ENCODE measurements at regions not wholly inside any gene's neighbourhood (a gene's known extent, or its start where the extent isn't known, plus 50 kb on each side); places are given as distances from the start of the nearest gene placed in this dataset.
A peak's percentile ranks its signal among the peaks of the same experiment; 100 is the strongest.

DNA sequence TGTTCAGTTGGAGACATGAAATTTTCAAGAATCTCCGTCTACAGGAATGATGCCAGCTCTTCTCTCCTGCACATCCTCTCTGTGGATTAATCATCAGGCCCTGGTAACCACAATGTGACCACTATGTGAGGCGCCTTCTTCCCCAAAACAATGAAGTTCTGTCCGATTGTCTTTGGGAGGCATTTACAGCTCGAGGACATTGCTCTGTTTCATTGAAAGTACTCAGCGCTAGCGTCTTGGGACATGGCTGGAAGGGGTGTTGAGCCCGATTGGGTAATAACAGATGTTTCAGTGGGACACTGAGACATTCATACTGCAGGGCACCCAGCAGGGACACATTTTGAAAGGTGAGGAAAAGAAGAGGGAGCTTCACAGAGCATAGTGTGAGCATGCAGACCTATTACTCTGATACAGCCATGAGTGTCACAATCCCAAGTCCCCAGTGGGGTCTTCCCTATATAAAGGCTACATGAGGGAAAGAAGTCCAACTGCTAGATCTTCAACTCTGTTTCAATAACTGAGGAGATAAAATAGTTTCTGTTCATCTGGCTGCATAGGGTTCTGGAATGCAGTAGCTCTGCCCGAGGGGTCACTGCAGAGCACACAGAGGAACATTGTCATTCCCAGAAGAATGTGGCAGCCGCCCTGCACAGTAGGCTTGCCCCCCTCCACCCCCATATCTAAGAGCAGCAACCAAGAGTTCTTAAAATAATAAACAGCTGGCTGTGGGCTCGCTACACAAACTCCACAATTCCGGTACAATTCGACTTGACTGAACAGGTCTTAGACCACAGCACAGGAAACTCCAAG, 237.3 kb downstream of the OSR1 start:
- H3K4me2 ChIP-seq (ENCODE audit: control insufficient read depth, extremely low read depth, insufficient read depth, low read depth, low read length) = peak overlapping the region; percentile 47
- no peak overlapping the region for H3K9ac ChIP-seq (ENCODE audit: control insufficient read depth, extremely low read depth, insufficient read depth, low read length)
- no peaks in the 10 kb centered on the region for H3K27me3 ChIP-seq (ENCODE audit: control insufficient read depth, extremely low read depth, insufficient read depth, low read length)
- H3K36me3 ChIP-seq (ENCODE audit: control insufficient read depth in 2 of 2, extremely low read depth in 1 of 2, insufficient read depth in 2 of 2, low read length in 2 of 2) = no peaks in the 10 kb centered on the region
- H3K9me3 ChIP-seq (ENCODE audit: control insufficient read depth, low read depth, low read length) = no peaks in the 10 kb centered on the region
- no peaks in the 10 kb centered on the region for H3K79me2 ChIP-seq (ENCODE audit: control insufficient read depth, insufficient read depth, low read length)
- H4K20me1 ChIP-seq (ENCODE audit: control insufficient read depth, extremely low read depth, insufficient read depth, low read length) = no peaks in the 10 kb centered on the region
- DNase-seq (ENCODE audit: low read depth, low spot score) = peak; percentile 81
- no peak overlapping the region for H3K27ac ChIP-seq (ENCODE audit: control insufficient read depth, insufficient read depth, low read length)
- TF ChIP-seq EZH2 (IDR thresholded peaks at IDR 0.05; ENCODE audit: low read length) = no peak
- TF ChIP-seq, protein P1, sequence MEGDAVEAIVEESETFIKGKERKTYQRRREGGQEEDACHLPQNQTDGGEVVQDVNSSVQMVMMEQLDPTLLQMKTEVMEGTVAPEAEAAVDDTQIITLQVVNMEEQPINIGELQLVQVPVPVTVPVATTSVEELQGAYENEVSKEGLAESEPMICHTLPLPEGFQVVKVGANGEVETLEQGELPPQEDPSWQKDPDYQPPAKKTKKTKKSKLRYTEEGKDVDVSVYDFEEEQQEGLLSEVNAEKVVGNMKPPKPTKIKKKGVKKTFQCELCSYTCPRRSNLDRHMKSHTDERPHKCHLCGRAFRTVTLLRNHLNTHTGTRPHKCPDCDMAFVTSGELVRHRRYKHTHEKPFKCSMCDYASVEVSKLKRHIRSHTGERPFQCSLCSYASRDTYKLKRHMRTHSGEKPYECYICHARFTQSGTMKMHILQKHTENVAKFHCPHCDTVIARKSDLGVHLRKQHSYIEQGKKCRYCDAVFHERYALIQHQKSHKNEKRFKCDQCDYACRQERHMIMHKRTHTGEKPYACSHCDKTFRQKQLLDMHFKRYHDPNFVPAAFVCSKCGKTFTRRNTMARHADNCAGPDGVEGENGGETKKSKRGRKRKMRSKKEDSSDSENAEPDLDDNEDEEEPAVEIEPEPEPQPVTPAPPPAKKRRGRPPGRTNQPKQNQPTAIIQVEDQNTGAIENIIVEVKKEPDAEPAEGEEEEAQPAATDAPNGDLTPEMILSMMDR (optimal IDR thresholded peaks at IDR 0.05 in 1 of 3, IDR thresholded peaks at IDR 0.05 in 1 of 3, conservative IDR thresholded peaks at IDR 0.05 in 1 of 3; ENCODE audit: extremely low read depth in 1 of 3, insufficient read depth in 2 of 3, low read length in 3 of 3) = no peak
- no peak overlapping the region for H2AFZ ChIP-seq (ENCODE audit: control insufficient read depth, low read length)
- no peaks in the 10 kb centered on the region for H3K9me1 ChIP-seq (ENCODE audit: control insufficient read depth, extremely low read depth, insufficient read depth, low read length)
- FAIRE-seq = peak; percentile 99
- dilution Hi-C loops (cut with MboI; ENCODE audit: extremely low pct_ligation_motif_present, low sequenced_read_pairs) = no loop called here
- no peak overlapping the region for H3K4me3 ChIP-seq (ENCODE audit: control insufficient read depth in 2 of 3, extremely low read depth in 1 of 3, insufficient read depth in 2 of 3, low read depth in 1 of 3, low read length in 3 of 3)
- peaks cover 45% of the 10 kb centered on the region for H3K4me1 ChIP-seq (ENCODE audit: control insufficient read depth, extremely low read depth, insufficient read depth, low read length)

GRCh38 chr2:19120181-19120580, 238.2 kb downstream of the OSR1 start:
- no peaks in the 10 kb centered on the region for H3K9me1 ChIP-seq (ENCODE audit: control insufficient read depth, extremely low read depth, insufficient read depth, low read length)
- DNase-seq (ENCODE audit: low read depth, low spot score) (no peak), FAIRE-seq (peak; percentile 79)
- peaks cover 45% of the 10 kb centered on the region for H3K4me1 ChIP-seq (ENCODE audit: control insufficient read depth, extremely low read depth, insufficient read depth, low read length)
- no peak overlapping the region for H3K27ac ChIP-seq (ENCODE audit: control insufficient read depth, insufficient read depth, low read length)
- no peaks in the 10 kb centered on the region for H3K27me3 ChIP-seq (ENCODE audit: control insufficient read depth, extremely low read depth, insufficient read depth, low read length)
- H3K9me3 ChIP-seq (ENCODE audit: control insufficient read depth, low read depth, low read length) = no peaks in the 10 kb centered on the region
- dilution Hi-C loops (cut with MboI; ENCODE audit: extremely low pct_ligation_motif_present, low sequenced_read_pairs) = no loop called here
- TF ChIP-seq, protein P1 (optimal IDR thresholded peaks at IDR 0.05 in 1 of 3, IDR thresholded peaks at IDR 0.05 in 1 of 3, conservative IDR thresholded peaks at IDR 0.05 in 1 of 3; ENCODE audit: extremely low read depth in 1 of 3, insufficient read depth in 2 of 3, low read length in 3 of 3) = no peak
- no peak for TF ChIP-seq EZH2 (IDR thresholded peaks at IDR 0.05; ENCODE audit: low read length)
- no peaks in the 10 kb centered on the region for H3K79me2 ChIP-seq (ENCODE audit: control insufficient read depth, insufficient read depth, low read length)
- no peaks in the 10 kb centered on the region for H3K36me3 ChIP-seq (ENCODE audit: control insufficient read depth in 2 of 2, extremely low read depth in 1 of 2, insufficient read depth in 2 of 2, low read length in 2 of 2)
- H3K4me3 ChIP-seq (ENCODE audit: control insufficient read depth in 2 of 3, extremely low read depth in 1 of 3, insufficient read depth in 2 of 3, low read depth in 1 of 3, low read length in 3 of 3) = no peak overlapping the region
- H3K4me2 ChIP-seq (ENCODE audit: control insufficient read depth, extremely low read depth, insufficient read depth, low read depth, low read length) = no peak overlapping the region
- H2AFZ ChIP-seq (ENCODE audit: control insufficient read depth, low read length) = no peak overlapping the region
- no peak overlapping the region for H3K9ac ChIP-seq (ENCODE audit: control insufficient read depth, extremely low read depth, insufficient read depth, low read length)
- H4K20me1 ChIP-seq (ENCODE audit: control insufficient read depth, extremely low read depth, insufficient read depth, low read length) = no peaks in the 10 kb centered on the region

All from keratinocyte (primary cell).